CD14-positive monocyte (primary cell): ENCODE measurements at regions not wholly inside any gene's neighbourhood (a gene's known extent, or its start where the extent isn't known, plus 50 kb on each side); places are given as distances from the start of the nearest gene placed in this dataset.

Experiments
- DNase-seq, 3 donors: peaks; one replicate each; pipeline ENCODE4 v3.0.0-alpha.2; 2011 to 2022
- H2AFZ ChIP-seq: 2 replicates; pipeline ENCODE4 v1.6.0; 2012; ENCODE audit warnings: mild to moderate bottlenecking, low read depth, low read length, inconsistent platforms; ENCODE audit not compliant: insufficient read depth, poor library complexity, severe bottlenecking
- H3K27ac ChIP-seq, 2 donors: 1 replicate in 1 of 2; 2 replicates in 1 of 2; pipeline ENCODE4 v1.5.1; 2012 to 2013; ENCODE audit warnings: low read length in 2 of 2, control low read depth in 1 of 2, inconsistent platforms in 1 of 2, low read depth in 1 of 2, mild to moderate bottlenecking in 1 of 2
- H3K27me3 ChIP-seq, 2 donors: one replicate each; pipeline versions ENCODE4 v1.6.0 to v1.6.1; 2011 to 2013; ENCODE audit warnings: low read length in 2 of 2; ENCODE audit not compliant: control insufficient read depth in 2 of 2, insufficient read depth in 2 of 2
- H3K36me3 ChIP-seq, 2 donors: replicated peaks in 1 of 2; 1 replicate in 1 of 2; 2 replicates in 1 of 2; pipeline versions ENCODE4 v1.5.1 to v1.6.1; 2012 to 2013; ENCODE audit warnings: low read length in 2 of 2, control low read depth in 1 of 2, inconsistent platforms in 1 of 2, mild to moderate bottlenecking in 1 of 2; ENCODE audit not compliant: insufficient read depth in 2 of 2, control insufficient read depth in 1 of 2
- H3K4me1 ChIP-seq, 2 donors: 1 replicate in 1 of 2; 2 replicates in 1 of 2; pipeline versions ENCODE4 v1.5.1 to v1.6.1; 2012 to 2013; ENCODE audit warnings: low read length in 2 of 2, control low read depth in 1 of 2, inconsistent platforms in 1 of 2, mild to moderate bottlenecking in 1 of 2, moderate library complexity in 1 of 2; ENCODE audit not compliant: insufficient read depth in 2 of 2, control insufficient read depth in 1 of 2
- H3K4me2 ChIP-seq: replicated peaks from 2 replicates; pipeline ENCODE3; 2012; ENCODE audit warnings: low read length, moderate library complexity, mild to moderate bottlenecking; ENCODE audit not compliant: poor library complexity, severe bottlenecking; ENCODE audit errors: extremely low read depth
- H3K4me3 ChIP-seq, 3 experiments: fragments of 200-600 bp in 1 of 3; sonication (generic) in 1 of 3; replicated peaks in 1 of 3; 1 replicate in 2 of 3; 2 replicates in 1 of 3; pipeline ENCODE4 v1.5.1; 2011 to 2013; ENCODE audit warnings: low read length in 3 of 3, mild to moderate bottlenecking in 3 of 3, control low read depth in 2 of 3, low read depth in 2 of 3, inconsistent platforms in 1 of 3, moderate library complexity in 1 of 3
- H3K79me2 ChIP-seq: 2 replicates; pipeline ENCODE4 v1.6.0; 2012; ENCODE audit warnings: mild to moderate bottlenecking, control low read depth, inconsistent platforms, low read length, moderate library complexity; ENCODE audit not compliant: insufficient read depth
- H3K9ac ChIP-seq: 2 replicates; pipeline ENCODE4 v1.6.0; 2017; ENCODE audit warnings: low read length, mild to moderate bottlenecking; ENCODE audit not compliant: insufficient read depth, poor library complexity, severe bottlenecking
- H3K9me3 ChIP-seq, 2 donors: replicated peaks in 1 of 2; 1 replicate in 1 of 2; 2 replicates in 1 of 2; pipeline versions ENCODE4 v1.5.1 to v1.6.1; 2012 to 2013; ENCODE audit warnings: low read length in 2 of 2, control low read depth in 1 of 2; ENCODE audit not compliant: control insufficient read depth in 1 of 2, insufficient read depth in 1 of 2
- H4K20me1 ChIP-seq: 2 replicates; pipeline ENCODE4 v1.6.0; 2012; ENCODE audit warnings: mild to moderate bottlenecking, low read length, control low read depth, moderate library complexity; ENCODE audit not compliant: insufficient read depth
- H3K27ac Mint-ChIP-seq, 7 donors: one replicate each; pipeline ENCODE4 v1.8.0; 2020; ENCODE audit warnings: mild to moderate bottlenecking in 7 of 7, mixed read lengths in 7 of 7, moderate library complexity in 6 of 7, inconsistent platforms in 2 of 7
- H3K27me3 Mint-ChIP-seq, 3 donors: one replicate each; pipeline ENCODE4 v1.8.0; 2021 to 2022; ENCODE audit warnings: low read depth in 3 of 3, mild to moderate bottlenecking in 3 of 3, mixed read lengths in 3 of 3, moderate library complexity in 3 of 3, inconsistent platforms in 1 of 3
- H3K36me3 Mint-ChIP-seq, 2 donors: one replicate each; pipeline ENCODE4 v1.8.0; 2020; ENCODE audit warnings: mixed read lengths in 2 of 2, inconsistent platforms in 1 of 2, mild to moderate bottlenecking in 1 of 2
- H3K4me1 Mint-ChIP-seq: one replicate; pipeline ENCODE4 v1.8.0; 2020; ENCODE audit warnings: mild to moderate bottlenecking, mixed read lengths
- H3K4me3 Mint-ChIP-seq, 2 donors: one replicate each; pipeline ENCODE4 v1.8.0; 2020; ENCODE audit warnings: mild to moderate bottlenecking in 2 of 2, mixed read lengths in 2 of 2, moderate library complexity in 1 of 2
- H3K9me3 Mint-ChIP-seq, 7 donors: one replicate each; pipeline ENCODE4 v1.8.0; 2020 to 2022; ENCODE audit warnings: mixed read lengths in 7 of 7, mild to moderate bottlenecking in 6 of 7, moderate library complexity in 6 of 7, inconsistent platforms in 2 of 7
- WGBS: methylation state at CpG from one replicate; pipeline ENCODE4 v1.1.5; 2013; ENCODE audit warnings: missing lambda C conversion rate; ENCODE audit not compliant: insufficient coverage; 5-methylcytosine and 5-hydroxymethylcytosine counted together
- intact Hi-C, 2 donors: fragments of 100-400 bp; cut with micrococcal nuclease; formaldehyde crosslinking; loops; one replicate each; pipeline versions ENCODE4 v1.15.0 to v1.15.1; 2023
- TF ChIP-seq, protein P1 (sequence below): fragments of 200-600 bp; IDR thresholded peaks from one replicate; pipeline ENCODE4 v1.8.0; 2022; ENCODE audit warnings: antibody characterized with exemption, mild to moderate bottlenecking

- Mint-ChIP-seq H3K9me3 (peaks cover 2 to 22% (median 11%) of the 10 kb centered on the region in 7 donors), H3K4me3 (no peak overlapping the region), H3K4me1 (no peaks in the 10 kb centered on the region), H3K27ac (no peak overlapping the region), H3K36me3 (no peaks in the 10 kb centered on the region), H3K27me3 (no peaks in the 10 kb centered on the region)
- Histone ChIP-seq H4K20me1 (no peaks in the 10 kb centered on the region), H3K27ac (no peak overlapping the region), H3K9ac (no peak overlapping the region), H3K4me3 (no peak overlapping the region), H3K27me3 (no peaks in the 10 kb centered on the region), H2AFZ (no peak overlapping the region), H3K4me1 (no peaks in the 10 kb centered on the region), H3K9me3 (peaks cover 0 to 12% of the 10 kb centered on the region in 2 donors), H3K4me2 (no peak overlapping the region), H3K79me2 (no peaks in the 10 kb centered on the region), H3K36me3 (no peaks in the 10 kb centered on the region)
- DNase-seq, result peak in 1 of 3 donors; percentile 1
- TF ChIP-seq, protein P1, sequence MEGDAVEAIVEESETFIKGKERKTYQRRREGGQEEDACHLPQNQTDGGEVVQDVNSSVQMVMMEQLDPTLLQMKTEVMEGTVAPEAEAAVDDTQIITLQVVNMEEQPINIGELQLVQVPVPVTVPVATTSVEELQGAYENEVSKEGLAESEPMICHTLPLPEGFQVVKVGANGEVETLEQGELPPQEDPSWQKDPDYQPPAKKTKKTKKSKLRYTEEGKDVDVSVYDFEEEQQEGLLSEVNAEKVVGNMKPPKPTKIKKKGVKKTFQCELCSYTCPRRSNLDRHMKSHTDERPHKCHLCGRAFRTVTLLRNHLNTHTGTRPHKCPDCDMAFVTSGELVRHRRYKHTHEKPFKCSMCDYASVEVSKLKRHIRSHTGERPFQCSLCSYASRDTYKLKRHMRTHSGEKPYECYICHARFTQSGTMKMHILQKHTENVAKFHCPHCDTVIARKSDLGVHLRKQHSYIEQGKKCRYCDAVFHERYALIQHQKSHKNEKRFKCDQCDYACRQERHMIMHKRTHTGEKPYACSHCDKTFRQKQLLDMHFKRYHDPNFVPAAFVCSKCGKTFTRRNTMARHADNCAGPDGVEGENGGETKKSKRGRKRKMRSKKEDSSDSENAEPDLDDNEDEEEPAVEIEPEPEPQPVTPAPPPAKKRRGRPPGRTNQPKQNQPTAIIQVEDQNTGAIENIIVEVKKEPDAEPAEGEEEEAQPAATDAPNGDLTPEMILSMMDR, result no peak
- intact Hi-C loops, result no loop called here
- WGBS, result 90% methylated on average over 11 of the region's 12 CpGs
These were observed 861.6 kb upstream of the DPPA4 start for GRCh38 chr3:110198717-110199587.

GRCh38 chr3:110199588-110199943, 862.2 kb upstream of the DPPA4 start:
- Mint-ChIP-seq H3K36me3 (no peaks in the 10 kb centered on the region), H3K9me3 (peaks cover 2 to 22% (median 14%) of the 10 kb centered on the region in 7 donors), H3K27ac (no peak overlapping the region), H3K4me3 (no peak overlapping the region), H3K27me3 (no peaks in the 10 kb centered on the region), H3K4me1 (no peaks in the 10 kb centered on the region)
- peak in 1 of 3 donors; percentile 1 for DNase-seq
- Histone ChIP-seq H3K4me2 (no peak overlapping the region), H4K20me1 (no peaks in the 10 kb centered on the region), H3K4me3 (no peak overlapping the region), H3K9ac (no peak overlapping the region), H3K9me3 (peaks cover 0 to 12% of the 10 kb centered on the region in 2 donors), H3K79me2 (no peaks in the 10 kb centered on the region), H2AFZ (no peak overlapping the region), H3K27ac (no peak overlapping the region), H3K27me3 (no peaks in the 10 kb centered on the region), H3K36me3 (no peaks in the 10 kb centered on the region), H3K4me1 (no peaks in the 10 kb centered on the region)
- intact Hi-C loops, result no loop called here
- TF ChIP-seq, protein P1, result no peak
- WGBS, result 80% methylated on average over 1 of the region's 2 CpGs
